BLaER1 (cell line): ENCODE measurements at regions not wholly inside any gene's neighbourhood (a gene's known extent, or its start where the extent isn't known, plus 50 kb on each side); places are given as distances from the start of the nearest gene placed in this dataset.
A peak's percentile ranks its signal among the peaks of the same experiment; 100 is the strongest.
"Not testable (repeated sequence)": the region's sequence is repeated elsewhere in the genome, so short reads cannot be mapped to it uniquely, and the experiment has no call there.

Experiments used
- H3K27ac ChIP-seq: shearing (Covaris generic); formaldehyde crosslinking; 2 replicates; pipeline ENCODE4 v1.8.1; 2022
- H3K27me3 ChIP-seq: shearing (Covaris generic); formaldehyde crosslinking; 2 replicates; pipeline ENCODE4 v1.8.1; 2022
- H3K36me3 ChIP-seq: shearing (Covaris generic); formaldehyde crosslinking; 2 replicates; pipeline ENCODE4 v1.8.1; 2022
- H3K4me1 ChIP-seq: shearing (Covaris generic); formaldehyde crosslinking; 2 replicates; pipeline ENCODE4 v1.8.1; 2022
- H3K4me2 ChIP-seq: shearing (Covaris generic); formaldehyde crosslinking; 2 replicates; pipeline ENCODE4 v1.8.1; 2022
- H3K4me3 ChIP-seq: shearing (Covaris generic); formaldehyde crosslinking; 2 replicates; pipeline ENCODE4 v1.8.1; 2022
- H3K9ac ChIP-seq: shearing (Covaris generic); formaldehyde crosslinking; 2 replicates; pipeline ENCODE4 v1.8.1; 2022
- H3K9me3 ChIP-seq: shearing (Covaris generic); formaldehyde crosslinking; 2 replicates; pipeline ENCODE4 v1.8.1; 2022
- H4K20me1 ChIP-seq: shearing (Covaris generic); formaldehyde crosslinking; 2 replicates; pipeline ENCODE4 v1.8.1; 2022
- Cebpa-rat ChIP-seq: shearing (Covaris generic); IDR thresholded peaks from 2 replicates; pipeline ENCODE4 v1.8.1; 2022

DNA sequence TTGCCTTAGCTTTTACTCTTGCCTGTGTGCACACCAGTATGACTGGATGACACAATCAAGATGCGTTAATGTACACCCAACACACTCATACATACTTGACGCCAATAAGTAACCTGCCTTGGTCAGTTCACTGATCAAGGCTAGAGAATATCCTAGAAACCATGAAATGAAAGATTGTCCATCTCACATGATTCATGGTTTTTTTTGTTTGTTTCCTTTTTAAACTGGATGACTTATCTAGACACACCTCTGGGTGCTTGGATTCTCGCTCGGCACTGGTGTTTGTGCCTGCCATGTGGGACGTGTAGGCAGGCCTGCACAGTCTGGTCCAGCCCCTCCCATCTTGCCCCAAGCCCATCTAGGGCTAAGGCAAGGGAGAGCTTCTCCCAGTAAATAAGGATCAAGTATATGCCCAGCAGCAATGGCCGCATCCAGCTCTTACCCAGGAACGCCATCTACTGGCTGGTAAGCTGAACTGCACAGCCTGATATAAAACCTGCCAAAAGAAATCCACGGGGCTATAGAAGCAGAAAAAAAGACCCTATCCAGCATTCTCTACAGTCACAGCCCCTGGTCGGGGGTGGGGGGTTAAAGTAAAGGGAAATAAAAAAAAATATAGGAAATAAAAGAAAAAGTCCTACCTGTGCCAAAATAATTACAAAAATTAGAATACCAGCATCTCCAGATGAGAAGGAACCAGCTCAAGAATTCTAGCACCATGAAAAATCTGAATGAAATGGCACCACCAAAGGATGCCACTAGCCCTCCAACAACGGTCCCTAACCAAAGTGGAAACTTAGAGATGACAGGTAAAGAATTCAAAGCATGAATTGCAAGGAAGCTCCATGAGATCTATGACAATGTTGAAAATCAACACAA lies 73.3 kb downstream of the OTOR start:
- Histone ChIP-seq H3K4me3 (no peak overlapping the region), H3K9me3 (peaks cover 28% of the 10 kb centered on the region), H3K4me1 (peaks cover 2% of the 10 kb centered on the region), H3K4me2 (no peak overlapping the region), H3K36me3 (no peaks in the 10 kb centered on the region; the same call in 1 of the 2 replicates), H3K27me3 (no peaks in the 10 kb centered on the region), H3K9ac (no peak overlapping the region), H3K27ac (no peak overlapping the region), H4K20me1 (no peaks in the 10 kb centered on the region)
- TF ChIP-seq Cebpa-rat = no peak

DNA sequence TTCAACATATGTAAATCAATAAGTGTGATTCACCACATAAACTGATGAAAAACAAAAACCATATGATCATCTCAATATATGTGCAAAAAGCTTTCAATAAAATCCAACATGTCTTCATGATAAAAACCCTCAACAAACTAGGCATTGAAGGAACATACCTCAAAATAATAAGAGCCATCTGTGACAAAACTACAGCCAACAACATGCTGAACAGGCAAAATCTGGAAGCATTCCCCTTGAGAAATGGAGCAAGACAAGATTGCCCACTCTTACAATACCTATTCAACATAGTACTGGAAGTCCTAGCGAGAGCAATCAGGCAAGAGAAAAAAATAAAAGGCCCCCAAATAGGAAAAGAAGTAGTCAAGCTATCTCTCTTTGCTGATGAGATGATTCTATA lies 76.5 kb downstream of the OTOR start:
- Histone ChIP-seq H3K4me2 (no peak overlapping the region), H3K4me1 (no peaks in the 10 kb centered on the region), H3K4me3 (no peak overlapping the region), H3K27me3 (no peaks in the 10 kb centered on the region), H3K27ac (no peak overlapping the region), H4K20me1 (no peaks in the 10 kb centered on the region), H3K9ac (no peak overlapping the region), H3K9me3 (peaks cover 28% of the 10 kb centered on the region), H3K36me3 (no peaks in the 10 kb centered on the region; the same call in 1 of the 2 replicates)
- no peak for TF ChIP-seq Cebpa-rat

DNA sequence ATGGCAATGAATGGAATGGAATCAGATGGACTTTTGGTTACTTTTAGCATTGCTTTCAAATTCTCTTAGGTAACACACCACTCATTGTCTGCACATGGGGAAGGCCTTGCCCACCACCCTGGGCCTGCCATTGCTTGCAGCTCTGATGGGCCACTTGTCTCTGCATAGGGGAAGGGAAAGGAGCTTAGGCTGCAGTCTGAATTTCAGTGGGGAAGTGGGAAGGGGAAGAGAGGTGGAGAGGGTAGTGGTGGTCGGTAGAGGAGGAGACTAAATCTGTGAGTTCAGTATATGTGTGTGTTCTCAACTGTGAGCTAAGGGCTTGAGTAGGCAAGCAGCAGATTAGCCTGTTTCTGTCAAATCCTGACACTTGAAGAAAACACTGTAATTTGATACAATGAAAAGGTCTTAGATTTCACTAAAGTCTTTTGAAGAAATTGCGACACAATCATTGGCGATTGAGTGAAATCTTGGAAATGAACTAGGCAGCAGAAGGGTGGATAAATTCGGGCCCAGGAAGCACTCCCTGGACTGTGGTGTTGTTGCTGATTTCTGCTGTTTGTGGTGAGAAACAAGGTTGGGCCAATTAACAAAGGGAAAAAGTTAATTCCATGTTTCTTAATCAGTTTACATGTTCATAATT lies 80.6 kb downstream of the OTOR start:
- H3K4me1 ChIP-seq = no peaks in the 10 kb centered on the region
- no peaks in the 10 kb centered on the region for H3K27me3 ChIP-seq
- H3K9ac ChIP-seq = no peak overlapping the region
- H3K36me3 ChIP-seq = no peaks in the 10 kb centered on the region; the same call in 1 of the 2 replicates
- H3K4me3 ChIP-seq = no peak overlapping the region
- no peaks in the 10 kb centered on the region for H4K20me1 ChIP-seq
- no peak overlapping the region for H3K27ac ChIP-seq
- H3K9me3 ChIP-seq = peaks cover 9% of the 10 kb centered on the region
- TF ChIP-seq Cebpa-rat = peak; percentile 50
- no peak overlapping the region for H3K4me2 ChIP-seq

DNA sequence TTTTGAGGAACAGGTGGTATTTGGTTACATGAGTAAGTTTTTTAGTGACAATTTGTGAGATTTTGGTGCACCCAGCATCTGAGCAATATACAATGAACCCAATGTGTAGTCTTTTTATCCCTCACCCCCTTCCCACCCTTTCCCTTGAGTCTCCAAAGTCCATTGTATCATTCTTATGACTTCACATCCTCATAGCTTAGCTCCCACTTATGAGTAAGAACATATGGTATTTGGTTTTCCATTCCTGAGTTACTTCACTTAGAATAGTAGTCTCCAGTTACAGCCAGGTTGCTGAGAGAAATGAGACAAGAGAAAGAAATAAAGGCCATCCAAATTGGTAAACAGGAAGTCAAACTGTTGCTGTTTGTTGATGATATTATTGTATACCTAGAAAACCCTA lies 87.5 kb downstream of the OTOR start:
- not testable (repeated sequence) for H3K27me3 ChIP-seq, H3K4me3 ChIP-seq, H3K36me3 ChIP-seq, H3K27ac ChIP-seq, H3K4me2 ChIP-seq, H3K9me3 ChIP-seq, H3K4me1 ChIP-seq, H4K20me1 ChIP-seq, H3K9ac ChIP-seq

DNA sequence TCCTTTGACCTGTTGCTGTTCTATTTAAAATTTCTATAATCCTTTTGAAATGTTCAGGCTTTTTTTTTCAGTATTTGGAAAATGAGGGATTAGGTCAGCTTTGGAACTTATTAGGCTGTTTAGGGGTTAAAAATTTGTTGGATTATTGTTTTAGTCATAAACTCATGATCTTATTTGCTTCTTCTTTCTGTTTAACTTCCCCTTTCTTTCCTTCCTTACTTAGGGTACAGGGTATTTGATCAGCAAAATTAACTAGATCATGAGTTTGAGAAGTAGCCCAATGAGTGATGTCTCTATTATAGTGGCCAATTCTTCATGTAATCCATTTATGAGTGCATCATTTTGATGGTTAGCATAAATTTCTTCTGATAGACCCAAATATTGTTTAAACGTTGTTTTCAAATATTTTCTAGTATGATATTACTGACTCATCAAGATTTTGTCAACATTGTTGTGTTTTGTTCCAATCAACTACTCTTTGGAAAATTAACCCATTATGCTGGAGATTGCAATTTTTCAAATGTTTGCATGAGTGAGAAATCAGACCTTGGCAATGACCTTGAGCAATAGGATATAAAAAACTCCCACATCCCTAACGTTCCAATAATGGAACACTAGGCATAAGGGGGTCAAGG lies 94.4 kb downstream of the OTOR start:
- Histone ChIP-seq H3K9ac (no peak overlapping the region), H3K4me2 (no peak overlapping the region), H3K9me3 (no peaks in the 10 kb centered on the region), H3K27me3 (no peaks in the 10 kb centered on the region), H3K27ac (no peak overlapping the region), H3K4me1 (no peaks in the 10 kb centered on the region), H3K4me3 (no peak overlapping the region), H4K20me1 (no peaks in the 10 kb centered on the region), H3K36me3 (no peaks in the 10 kb centered on the region)
- TF ChIP-seq Cebpa-rat = no peak

DNA sequence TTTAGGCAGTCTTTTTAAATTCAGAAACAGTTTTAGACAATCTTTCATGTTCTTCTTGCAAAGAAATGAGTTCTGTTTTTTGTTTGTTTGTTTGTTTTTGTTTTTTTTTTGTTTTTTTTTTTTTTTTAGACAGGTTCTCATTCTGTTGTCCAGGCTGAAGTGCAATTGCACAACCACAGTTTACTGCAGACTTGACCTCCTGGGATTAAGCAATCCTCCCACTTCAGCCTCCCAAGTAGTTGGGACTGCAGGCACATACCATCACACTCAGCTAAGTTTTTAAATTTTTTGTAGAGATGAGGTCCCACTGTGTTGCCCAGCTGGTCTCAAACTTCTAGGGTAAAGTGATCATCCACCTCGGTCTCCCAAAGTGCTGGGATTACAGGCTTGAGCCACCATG lies 96.2 kb downstream of the OTOR start:
- H3K9ac ChIP-seq = no peak overlapping the region
- H3K9me3 ChIP-seq = no peaks in the 10 kb centered on the region
- H3K27me3 ChIP-seq = no peaks in the 10 kb centered on the region
- TF ChIP-seq Cebpa-rat = no peak
- H3K4me3 ChIP-seq = no peak overlapping the region
- no peak overlapping the region for H3K27ac ChIP-seq
- H4K20me1 ChIP-seq = no peaks in the 10 kb centered on the region
- H3K4me1 ChIP-seq = no peaks in the 10 kb centered on the region
- H3K36me3 ChIP-seq = no peaks in the 10 kb centered on the region
- no peak overlapping the region for H3K4me2 ChIP-seq

DNA sequence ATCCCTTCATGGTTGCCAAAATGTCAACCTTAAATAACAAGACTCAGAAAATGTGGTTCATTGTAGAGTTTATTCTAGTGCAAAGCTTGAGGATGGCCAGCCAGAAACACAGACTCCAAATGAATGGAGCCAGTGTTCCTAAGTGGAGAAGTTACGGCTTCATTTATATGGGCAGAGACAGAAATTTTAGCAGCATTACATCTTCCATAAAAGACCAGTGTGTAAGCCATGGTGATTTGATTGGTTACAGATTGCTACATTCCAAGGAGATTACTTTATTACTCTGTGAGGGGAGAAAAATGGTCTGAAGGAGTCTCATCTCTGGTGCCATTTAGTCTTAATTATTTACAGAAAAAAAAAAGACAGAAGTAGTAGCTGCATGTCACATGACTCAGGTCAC lies 97.8 kb downstream of the OTOR start:
- Histone ChIP-seq H4K20me1 (no peaks in the 10 kb centered on the region), H3K4me3 (no peak overlapping the region), H3K9ac (no peak overlapping the region), H3K4me1 (no peaks in the 10 kb centered on the region), H3K36me3 (no peaks in the 10 kb centered on the region), H3K27ac (no peak overlapping the region), H3K27me3 (no peaks in the 10 kb centered on the region), H3K9me3 (no peaks in the 10 kb centered on the region), H3K4me2 (no peak overlapping the region)
- TF ChIP-seq Cebpa-rat = no peak

DNA sequence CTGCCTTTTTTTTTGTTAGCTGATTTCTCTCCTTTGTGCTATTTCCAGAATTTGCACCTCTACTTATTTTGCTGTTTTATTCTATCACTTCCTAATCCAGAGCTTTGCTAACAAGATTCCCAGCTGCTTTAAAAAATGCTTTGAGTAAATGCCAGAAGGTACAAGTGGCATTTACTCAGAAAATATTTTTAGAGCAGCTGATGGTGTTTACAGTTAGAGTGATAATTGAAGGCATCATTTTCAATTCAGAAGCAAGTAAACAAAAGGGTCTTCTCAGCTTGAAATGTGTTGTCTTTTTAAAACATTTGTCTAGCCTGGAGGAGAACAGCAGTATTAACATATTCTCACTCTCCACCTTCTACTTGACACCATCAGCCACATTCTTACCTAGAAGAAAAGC lies 99.9 kb downstream of the OTOR start:
- Histone ChIP-seq H3K36me3 (no peaks in the 10 kb centered on the region), H3K27me3 (no peaks in the 10 kb centered on the region), H3K4me3 (no peak overlapping the region), H3K4me1 (no peaks in the 10 kb centered on the region), H3K27ac (no peak overlapping the region), H3K4me2 (no peak overlapping the region), H3K9me3 (no peaks in the 10 kb centered on the region), H3K9ac (no peak overlapping the region), H4K20me1 (no peaks in the 10 kb centered on the region)
- TF ChIP-seq Cebpa-rat = no peak

DNA sequence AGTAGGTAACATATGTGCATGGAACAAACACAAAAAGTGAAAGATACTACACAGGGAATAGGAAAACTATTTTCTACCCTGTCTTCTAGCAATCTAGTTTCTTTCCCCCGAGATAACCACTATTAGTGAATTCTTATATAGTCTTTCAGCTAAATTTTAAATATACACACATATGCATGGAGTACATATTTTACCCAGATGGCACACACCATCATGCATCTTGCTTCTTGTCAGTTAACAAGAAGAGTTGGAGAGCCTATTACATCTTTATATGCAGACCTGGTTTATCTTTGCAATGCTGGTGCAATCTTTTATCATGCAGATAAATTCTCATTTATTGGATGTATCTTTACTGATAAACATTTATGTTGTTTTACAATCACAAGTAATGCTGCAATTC lies 100.4 kb downstream of the OTOR start:
- TF ChIP-seq Cebpa-rat = no peak
- H3K4me2 ChIP-seq = no peak overlapping the region

DNA sequence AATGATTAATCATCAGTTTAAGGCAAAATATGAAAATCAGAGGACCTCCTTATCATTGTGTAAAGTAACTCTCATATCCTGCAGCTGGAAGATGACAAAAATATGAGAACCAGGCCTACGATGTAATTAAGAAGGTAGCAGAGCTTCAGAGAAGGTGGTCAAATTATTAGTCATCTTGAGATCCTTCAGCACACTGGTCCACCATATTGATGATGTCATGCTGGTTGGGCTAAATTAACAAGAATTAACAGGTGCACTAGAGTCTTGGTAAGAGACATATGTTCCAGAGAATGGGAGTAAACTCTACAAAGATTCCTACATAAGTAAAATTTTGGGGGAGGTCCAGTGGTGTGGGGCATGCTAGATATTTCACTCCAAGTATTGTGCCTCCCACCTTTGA lies 112.8 kb downstream of the OTOR start:
- Histone ChIP-seq H3K9ac (no peak overlapping the region), H4K20me1 (no peaks in the 10 kb centered on the region), H3K27me3 (no peaks in the 10 kb centered on the region), H3K9me3 (0 out of 2 replicates have a peak, but pooled peaks cover 4% of the 10 kb centered on the region), H3K4me3 (no peak overlapping the region), H3K4me1 (no peaks in the 10 kb centered on the region), H3K4me2 (no peak overlapping the region), H3K27ac (no peak overlapping the region), H3K36me3 (no peaks in the 10 kb centered on the region)
- no peak for TF ChIP-seq Cebpa-rat

More for the DNA sequence above, 100.4 kb downstream of the OTOR start:
- H3K27ac ChIP-seq = no peak overlapping the region
- no peaks in the 10 kb centered on the region for H3K27me3 ChIP-seq
- H3K9me3 ChIP-seq = no peaks in the 10 kb centered on the region
- no peak overlapping the region for H3K4me3 ChIP-seq
- no peaks in the 10 kb centered on the region for H3K36me3 ChIP-seq
- no peaks in the 10 kb centered on the region for H4K20me1 ChIP-seq
- no peaks in the 10 kb centered on the region for H3K4me1 ChIP-seq
- H3K9ac ChIP-seq = no peak overlapping the region
